ENCODE measurements at regions not wholly inside any gene's neighbourhood (a gene's known extent, or its start where the extent isn't known, plus 50 kb on each side); places are given as distances from the start of the nearest gene placed in this dataset.

DNA sequence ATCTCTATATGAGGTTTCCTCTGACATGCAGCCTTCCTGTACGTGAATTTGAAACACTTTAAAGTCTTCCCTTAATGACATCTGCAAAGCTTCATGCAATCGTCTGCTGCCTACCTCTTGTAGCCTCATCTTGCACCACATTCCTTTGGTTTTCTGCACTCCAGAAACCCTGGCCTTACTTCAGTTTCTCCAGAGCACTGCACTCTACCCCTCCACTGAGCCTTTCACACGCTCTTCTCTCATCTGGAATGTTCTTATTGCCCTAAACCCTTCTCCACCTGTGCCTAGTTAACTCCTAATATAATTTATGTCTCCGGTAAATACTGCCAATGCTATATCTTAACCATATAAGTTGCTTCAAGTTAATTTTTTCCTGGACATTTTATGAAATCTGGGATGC, 168.8 kb upstream of the SLC27A6 start:
- no peak overlapping the region for H3K4me3 ChIP-seq (ENCODE audit: low read length)
- DNase-seq: no peak

GRCh38 chr5:128798871-128799270, 166.4 kb upstream of the SLC27A6 start:
- Histone ChIP-seq H3K36me3 (ENCODE audit: insufficient read depth, low read length) (no peaks in the 10 kb centered on the region), H3K4me1 (ENCODE audit: low read length) (no peaks in the 10 kb centered on the region), H3K79me2 (ENCODE audit: low read length) (no peaks in the 10 kb centered on the region), H3K9me2 (replicated peaks; ENCODE audit: insufficient read depth, low read length) (no peaks in the 10 kb centered on the region), H3K9me3 (ENCODE audit: low read length) (no peaks in the 10 kb centered on the region), H3K4me2 (ENCODE audit: low read depth, low read length, poor library complexity, severe bottlenecking) (no peak overlapping the region), H3K4me3 (ENCODE audit: low read length) (no peak overlapping the region), H4K20me1 (ENCODE audit: insufficient read depth, low read depth, low read length) (no peaks in the 10 kb centered on the region), H2AFZ (ENCODE audit: low read length) (no peak overlapping the region), H3K9ac (ENCODE audit: low read length) (no peak overlapping the region), H3K27ac (ENCODE audit: low read length) (no peak overlapping the region), H3K27me3 (ENCODE audit: low read length) (no peaks in the 10 kb centered on the region)
- DNase-seq: no peak

More for the DNA sequence above, 168.8 kb upstream of the SLC27A6 start:
- Histone ChIP-seq H3K9ac (ENCODE audit: low read length) (no peak overlapping the region), H3K36me3 (ENCODE audit: insufficient read depth, low read length) (no peaks in the 10 kb centered on the region), H3K27me3 (ENCODE audit: low read length) (no peaks in the 10 kb centered on the region), H3K4me1 (ENCODE audit: low read length) (no peaks in the 10 kb centered on the region), H3K79me2 (ENCODE audit: low read length) (no peaks in the 10 kb centered on the region), H2AFZ (ENCODE audit: low read length) (no peak overlapping the region), H3K9me2 (replicated peaks; ENCODE audit: insufficient read depth, low read length) (no peaks in the 10 kb centered on the region), H3K4me2 (ENCODE audit: low read depth, low read length, poor library complexity, severe bottlenecking) (no peak overlapping the region), H3K9me3 (ENCODE audit: low read length) (no peaks in the 10 kb centered on the region), H4K20me1 (ENCODE audit: insufficient read depth, low read depth, low read length) (no peaks in the 10 kb centered on the region), H3K27ac (ENCODE audit: low read length) (no peak overlapping the region)

GRCh38 chr5:128799945-128800344, 165.3 kb upstream of the SLC27A6 start:
- Histone ChIP-seq H3K9ac (ENCODE audit: low read length) (no peak overlapping the region), H3K4me2 (ENCODE audit: low read depth, low read length, poor library complexity, severe bottlenecking) (no peak overlapping the region), H4K20me1 (ENCODE audit: insufficient read depth, low read depth, low read length) (no peaks in the 10 kb centered on the region), H3K9me3 (ENCODE audit: low read length) (no peaks in the 10 kb centered on the region), H3K4me1 (ENCODE audit: low read length) (no peaks in the 10 kb centered on the region), H3K27me3 (ENCODE audit: low read length) (no peaks in the 10 kb centered on the region), H3K4me3 (ENCODE audit: low read length) (no peak overlapping the region), H3K27ac (ENCODE audit: low read length) (no peak overlapping the region), H3K9me2 (replicated peaks; ENCODE audit: insufficient read depth, low read length) (no peaks in the 10 kb centered on the region), H2AFZ (ENCODE audit: low read length) (no peak overlapping the region), H3K36me3 (ENCODE audit: insufficient read depth, low read length) (no peaks in the 10 kb centered on the region), H3K79me2 (ENCODE audit: low read length) (no peaks in the 10 kb centered on the region)
- DNase-seq: no peak

DNA sequence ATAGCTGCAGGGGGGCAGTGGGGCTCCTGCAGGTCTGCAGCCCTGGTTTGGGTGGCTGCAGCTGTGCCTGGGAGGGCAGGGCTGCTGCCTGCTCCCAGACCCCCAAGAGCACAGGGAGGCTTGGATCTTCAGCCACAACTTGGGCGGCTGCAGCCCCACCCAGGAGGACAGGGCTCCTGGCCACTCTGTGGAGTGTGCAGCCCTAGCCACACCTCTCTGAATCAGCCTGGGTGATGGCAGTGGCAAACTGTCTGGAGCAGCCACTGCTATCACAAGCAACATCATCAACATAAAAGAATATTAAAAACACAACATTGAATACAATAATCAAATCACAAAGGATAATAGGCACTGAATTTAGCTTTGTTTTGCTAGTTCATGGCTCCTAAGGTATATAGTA, 164.9 kb upstream of the SLC27A6 start:
- Histone ChIP-seq H3K9ac (ENCODE audit: low read length) (no peak overlapping the region), H3K9me2 (replicated peaks; ENCODE audit: insufficient read depth, low read length) (no peaks in the 10 kb centered on the region), H3K27me3 (ENCODE audit: low read length) (no peaks in the 10 kb centered on the region), H4K20me1 (ENCODE audit: insufficient read depth, low read depth, low read length) (no peaks in the 10 kb centered on the region), H2AFZ (ENCODE audit: low read length) (no peak overlapping the region), H3K79me2 (ENCODE audit: low read length) (no peaks in the 10 kb centered on the region), H3K27ac (ENCODE audit: low read length) (no peak overlapping the region), H3K4me1 (ENCODE audit: low read length) (no peaks in the 10 kb centered on the region), H3K9me3 (ENCODE audit: low read length) (no peaks in the 10 kb centered on the region), H3K36me3 (ENCODE audit: insufficient read depth, low read length) (no peaks in the 10 kb centered on the region), H3K4me2 (ENCODE audit: low read depth, low read length, poor library complexity, severe bottlenecking) (no peak overlapping the region), H3K4me3 (ENCODE audit: low read length) (no peak overlapping the region)
- DNase-seq: no peak

- Histone ChIP-seq H2AFZ (ENCODE audit: low read length) (no peak overlapping the region), H3K9me3 (ENCODE audit: low read length) (no peaks in the 10 kb centered on the region), H4K20me1 (ENCODE audit: insufficient read depth, low read depth, low read length) (no peaks in the 10 kb centered on the region), H3K36me3 (ENCODE audit: insufficient read depth, low read length) (no peaks in the 10 kb centered on the region), H3K4me1 (ENCODE audit: low read length) (no peaks in the 10 kb centered on the region), H3K27ac (ENCODE audit: low read length) (no peak overlapping the region), H3K27me3 (ENCODE audit: low read length) (no peaks in the 10 kb centered on the region), H3K9ac (ENCODE audit: low read length) (no peak overlapping the region), H3K9me2 (replicated peaks; ENCODE audit: insufficient read depth, low read length) (no peaks in the 10 kb centered on the region), H3K4me3 (ENCODE audit: low read length) (no peak overlapping the region), H3K4me2 (ENCODE audit: low read depth, low read length, poor library complexity, severe bottlenecking) (no peak overlapping the region), H3K79me2 (ENCODE audit: low read length) (no peaks in the 10 kb centered on the region)
- DNase-seq: no peak
These were observed 151.8 kb upstream of the SLC27A6 start for GRCh38 chr5:128813317-128814070.

DNA sequence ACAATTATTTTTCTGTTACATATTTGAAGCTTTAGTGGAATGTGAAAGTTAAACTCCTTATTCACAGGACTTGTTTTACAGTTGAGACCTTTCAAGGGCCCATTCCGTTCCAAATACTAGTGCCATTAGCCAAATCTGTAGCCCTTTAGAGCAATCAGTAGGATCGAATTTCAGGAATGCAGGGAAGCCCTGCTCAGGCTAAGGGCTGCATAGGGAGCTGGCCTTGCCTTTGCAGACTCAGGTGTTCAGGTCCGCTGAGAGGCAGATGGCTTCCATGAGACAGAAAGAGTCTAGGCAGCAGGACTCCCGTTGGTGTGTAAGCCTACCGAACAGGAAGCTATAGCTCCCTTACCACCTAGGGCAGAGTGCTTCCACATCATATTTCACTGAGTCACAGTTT, 150.1 kb upstream of the SLC27A6 start:
- Histone ChIP-seq H3K9me2 (replicated peaks; ENCODE audit: insufficient read depth, low read length) (no peaks in the 10 kb centered on the region), H4K20me1 (ENCODE audit: insufficient read depth, low read depth, low read length) (no peaks in the 10 kb centered on the region), H3K9ac (ENCODE audit: low read length) (no peak overlapping the region), H3K27me3 (ENCODE audit: low read length) (no peaks in the 10 kb centered on the region), H3K4me2 (ENCODE audit: low read depth, low read length, poor library complexity, severe bottlenecking) (no peak overlapping the region), H3K4me3 (ENCODE audit: low read length) (no peak overlapping the region), H3K79me2 (ENCODE audit: low read length) (no peaks in the 10 kb centered on the region), H3K4me1 (ENCODE audit: low read length) (no peaks in the 10 kb centered on the region), H3K36me3 (ENCODE audit: insufficient read depth, low read length) (no peaks in the 10 kb centered on the region), H2AFZ (ENCODE audit: low read length) (no peak overlapping the region), H3K27ac (ENCODE audit: low read length) (no peak overlapping the region), H3K9me3 (ENCODE audit: low read length) (no peaks in the 10 kb centered on the region)
- DNase-seq: no peak

DNA sequence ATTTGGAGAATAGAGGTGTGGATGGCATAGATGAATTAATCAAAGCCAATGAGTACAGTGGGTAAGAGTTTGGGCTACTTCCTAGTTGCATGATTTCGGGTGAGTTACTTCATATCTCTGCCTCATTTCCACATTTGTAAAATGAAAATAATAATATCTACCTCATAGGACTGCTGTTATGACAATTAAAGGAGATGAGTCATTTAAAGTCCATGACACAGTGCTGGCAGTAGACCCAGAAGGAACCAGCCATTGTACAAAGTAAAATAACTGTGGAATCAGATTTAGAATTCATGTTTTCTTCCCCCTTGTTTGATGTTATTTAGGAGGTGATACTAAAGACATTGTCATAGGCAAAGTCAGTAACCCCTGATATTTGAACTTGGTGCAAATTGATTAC, 139.5 kb upstream of the SLC27A6 start:
- H4K20me1 ChIP-seq (ENCODE audit: insufficient read depth, low read depth, low read length): no peaks in the 10 kb centered on the region
- no peaks in the 10 kb centered on the region for H3K36me3 ChIP-seq (ENCODE audit: insufficient read depth, low read length)
- H3K4me3 ChIP-seq (ENCODE audit: low read length): no peak overlapping the region
- no peaks in the 10 kb centered on the region for H3K4me1 ChIP-seq (ENCODE audit: low read length)
- DNase-seq: no peak
- H3K9ac ChIP-seq (ENCODE audit: low read length): no peak overlapping the region
- no peak overlapping the region for H2AFZ ChIP-seq (ENCODE audit: low read length)
- no peaks in the 10 kb centered on the region for H3K9me3 ChIP-seq (ENCODE audit: low read length)
- H3K79me2 ChIP-seq (ENCODE audit: low read length): no peaks in the 10 kb centered on the region
- H3K27me3 ChIP-seq (ENCODE audit: low read length): no peaks in the 10 kb centered on the region
- H3K4me2 ChIP-seq (ENCODE audit: low read depth, low read length, poor library complexity, severe bottlenecking): no peak overlapping the region
- no peaks in the 10 kb centered on the region for H3K9me2 ChIP-seq (replicated peaks; ENCODE audit: insufficient read depth, low read length)
- no peak overlapping the region for H3K27ac ChIP-seq (ENCODE audit: low read length)

DNA sequence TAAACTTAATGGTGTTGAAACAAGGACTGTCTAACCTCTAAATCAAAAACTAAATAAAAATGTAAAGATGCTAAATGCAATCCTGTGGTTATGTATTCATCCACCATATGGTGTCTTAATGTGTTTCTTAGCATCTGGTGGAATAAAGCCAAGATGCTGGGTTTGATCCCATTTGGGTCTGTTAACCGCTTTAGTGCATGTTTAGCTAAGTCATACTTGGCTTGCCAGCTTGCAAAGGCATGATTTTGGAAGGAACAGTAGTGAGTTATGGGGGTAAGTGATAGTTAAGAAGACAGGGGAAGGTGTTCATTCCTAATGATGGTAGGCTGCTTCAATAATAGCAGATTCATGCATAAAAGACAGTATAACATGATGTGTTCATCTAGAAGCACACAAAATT, 139.0 kb upstream of the SLC27A6 start:
- no peak overlapping the region for H3K27ac ChIP-seq (ENCODE audit: low read length)
- no peak overlapping the region for H3K4me2 ChIP-seq (ENCODE audit: low read depth, low read length, poor library complexity, severe bottlenecking)
- no peaks in the 10 kb centered on the region for H3K9me2 ChIP-seq (replicated peaks; ENCODE audit: insufficient read depth, low read length)
- no peaks in the 10 kb centered on the region for H3K27me3 ChIP-seq (ENCODE audit: low read length)
- no peaks in the 10 kb centered on the region for H3K79me2 ChIP-seq (ENCODE audit: low read length)
- H3K36me3 ChIP-seq (ENCODE audit: insufficient read depth, low read length): no peaks in the 10 kb centered on the region
- H3K9me3 ChIP-seq (ENCODE audit: low read length): no peaks in the 10 kb centered on the region
- DNase-seq: no peak
- no peak overlapping the region for H3K4me3 ChIP-seq (ENCODE audit: low read length)
- no peaks in the 10 kb centered on the region for H3K4me1 ChIP-seq (ENCODE audit: low read length)
- no peak overlapping the region for H2AFZ ChIP-seq (ENCODE audit: low read length)
- H4K20me1 ChIP-seq (ENCODE audit: insufficient read depth, low read depth, low read length): no peaks in the 10 kb centered on the region
- no peak overlapping the region for H3K9ac ChIP-seq (ENCODE audit: low read length)
